Astrocyte of the hippocampus (primary cell): ENCODE measurements at regions not wholly inside any gene's neighbourhood (a gene's known extent, or its start where the extent isn't known, plus 50 kb on each side); places are given as distances from the start of the nearest gene placed in this dataset.

ENCODE experiments used
- DNase-seq: peaks from one replicate; pipeline ENCODE4 v3.0.0; 2011; ENCODE audit warnings: low read depth, low spot score

GRCh38 chr15:39497016-39497758 lies 83.7 kb upstream of the THBS1 start:
- no peak for DNase-seq

DNA sequence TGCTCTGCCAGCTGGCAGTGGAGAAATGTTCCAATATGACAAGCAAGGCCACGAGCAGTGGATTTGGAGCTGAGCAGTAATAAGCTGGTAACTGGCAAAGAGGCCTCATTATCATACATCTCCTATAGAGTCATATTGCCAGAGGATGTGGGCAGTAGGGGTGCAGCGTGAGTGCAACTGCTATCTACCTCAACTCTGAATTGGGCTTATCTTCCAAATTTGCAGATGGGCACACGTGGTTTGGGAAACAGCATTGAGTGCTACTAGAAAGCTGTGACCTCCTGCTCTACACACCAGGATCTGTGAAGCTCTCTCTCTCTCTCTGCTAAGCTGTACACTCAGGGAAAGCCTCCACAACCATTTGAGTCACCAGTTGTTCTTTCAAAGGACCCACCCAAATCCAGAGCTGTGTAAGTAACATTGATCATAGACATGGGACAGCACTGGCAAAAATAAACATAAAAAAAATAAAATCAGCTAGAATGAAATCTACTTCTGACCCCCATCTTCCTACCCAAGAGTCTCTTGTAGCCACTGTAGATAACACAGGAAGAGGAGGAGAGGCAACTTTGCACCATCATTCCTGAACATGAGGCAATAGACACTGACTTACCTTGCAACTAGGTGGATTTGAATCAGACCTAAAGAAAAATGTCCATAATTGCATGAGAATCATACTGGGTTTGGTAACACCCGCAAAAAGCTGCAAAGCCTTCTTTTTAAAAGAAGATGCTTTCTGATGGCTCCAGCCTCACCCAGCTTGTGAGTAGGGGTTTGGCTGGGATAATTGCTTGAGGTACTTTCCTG lies 82.9 kb upstream of the THBS1 start:
- DNase-seq = no peak

DNA sequence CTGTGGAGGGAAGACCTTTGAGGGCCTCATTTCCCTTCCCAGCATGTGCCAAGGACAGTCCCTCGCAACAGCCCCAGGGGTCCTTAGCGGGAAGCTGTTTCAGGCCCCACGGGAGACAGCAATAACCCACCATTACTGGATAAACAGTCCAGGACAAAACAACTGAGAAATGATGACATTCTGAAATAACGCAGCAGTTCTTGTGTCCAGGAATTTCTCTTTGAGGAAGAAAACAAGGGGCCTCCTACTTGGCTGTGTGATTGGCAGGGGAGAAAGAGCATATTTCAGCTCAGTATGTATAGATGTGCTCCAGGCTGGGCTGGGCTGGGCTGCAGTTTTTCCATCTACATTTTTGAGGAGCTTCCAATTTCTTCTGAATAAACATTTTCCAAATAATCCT lies 82.2 kb upstream of the THBS1 start:
- DNase-seq = no peak

GRCh38 chr15:39499042-39499441 lies 81.8 kb upstream of the THBS1 start:
- DNase-seq = no peak

- no peak for DNase-seq
These were observed 81.2 kb upstream of the THBS1 start for GRCh38 chr15:39499681-39500080.

DNA sequence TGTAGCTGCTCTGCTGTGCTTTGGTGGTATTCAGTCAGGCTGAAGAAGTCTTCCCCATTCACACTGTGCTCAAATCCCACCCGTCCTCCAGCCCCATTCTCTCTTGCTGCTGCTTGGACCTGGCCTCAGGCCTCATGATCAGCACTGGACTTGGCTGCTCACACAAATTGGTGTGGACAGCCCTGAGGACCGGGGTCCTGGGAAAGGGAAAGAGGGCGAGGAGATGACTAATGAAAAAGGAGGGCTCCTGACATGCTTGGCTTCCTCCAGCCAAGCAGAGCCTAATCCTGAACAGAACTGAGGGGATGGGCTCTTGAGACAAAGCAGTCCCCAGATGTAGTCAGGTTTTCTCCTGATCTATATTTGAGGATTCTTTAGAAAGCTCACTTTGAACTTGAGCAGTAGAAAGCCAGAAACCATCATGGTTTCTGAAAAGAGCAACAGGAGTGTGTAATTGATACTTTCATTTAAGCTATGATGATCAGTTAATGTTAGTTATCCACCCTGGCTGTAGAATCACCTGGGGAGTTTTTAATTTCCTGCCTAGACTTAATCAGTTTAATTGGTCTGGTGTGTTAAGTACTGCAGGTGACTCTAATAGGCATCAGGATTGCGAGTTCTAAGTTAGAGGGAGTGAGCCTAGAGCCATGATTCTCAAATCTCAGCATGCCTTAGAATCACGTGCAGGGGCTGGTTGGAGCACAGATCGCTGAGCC lies 79.4 kb upstream of the THBS1 start:
- no peak for DNase-seq

GRCh38 chr15:39502082-39502447 lies 78.8 kb upstream of the THBS1 start:
- DNase-seq = no peak

GRCh38 chr15:39502611-39503195 lies 78.2 kb upstream of the THBS1 start:
- DNase-seq = no peak

- no peak for DNase-seq
These were observed 77.4 kb upstream of the THBS1 start for GRCh38 chr15:39503526-39503925.

GRCh38 chr15:39504808-39505207 lies 76.1 kb upstream of the THBS1 start:
- DNase-seq = peak; percentile 67

DNA sequence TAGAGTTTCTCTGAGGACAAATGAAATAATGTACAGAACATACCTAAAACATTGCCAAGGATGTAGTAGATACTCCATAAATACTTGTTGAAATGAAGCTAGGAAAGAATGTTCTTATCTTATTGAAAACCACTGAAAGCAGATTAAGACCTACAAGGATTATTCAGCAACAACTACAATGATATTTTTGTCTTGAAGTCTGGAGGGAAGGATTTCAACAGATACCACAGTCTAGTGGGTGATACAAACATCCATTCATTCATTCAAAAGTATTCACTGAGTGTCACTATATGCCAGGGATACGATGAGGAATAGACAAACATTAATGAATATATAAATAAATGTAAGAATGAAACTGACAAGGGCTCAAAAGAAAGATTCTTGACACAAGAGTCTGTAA lies 74.7 kb upstream of the THBS1 start:
- peak; percentile 45 for DNase-seq

DNA sequence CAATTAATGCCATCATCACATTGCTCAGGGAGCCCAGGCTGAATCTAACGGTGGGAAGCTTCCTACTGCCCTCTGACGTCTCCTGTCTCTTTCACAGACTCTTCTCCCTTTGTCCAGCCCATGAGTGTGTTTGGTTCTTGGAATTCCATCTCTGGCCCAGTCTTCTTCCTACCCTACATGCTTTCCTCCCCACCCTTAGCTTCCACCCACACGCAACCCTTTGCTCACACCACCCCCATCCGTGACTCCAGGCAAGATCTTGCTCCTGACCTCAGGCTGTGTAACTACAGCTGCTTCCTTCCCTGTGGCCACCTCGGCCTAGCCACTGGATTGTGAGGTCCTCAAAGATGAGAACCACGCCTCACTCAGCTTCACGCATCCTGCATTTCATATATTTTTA lies 72.3 kb upstream of the THBS1 start:
- no peak for DNase-seq

- DNase-seq = no peak
These were observed 70.7 kb upstream of the THBS1 start for GRCh38 chr15:39510001-39510701.

- DNase-seq = peak; percentile 89
These were observed 69.6 kb upstream of the THBS1 start for GRCh38 chr15:39511000-39511915.

DNA sequence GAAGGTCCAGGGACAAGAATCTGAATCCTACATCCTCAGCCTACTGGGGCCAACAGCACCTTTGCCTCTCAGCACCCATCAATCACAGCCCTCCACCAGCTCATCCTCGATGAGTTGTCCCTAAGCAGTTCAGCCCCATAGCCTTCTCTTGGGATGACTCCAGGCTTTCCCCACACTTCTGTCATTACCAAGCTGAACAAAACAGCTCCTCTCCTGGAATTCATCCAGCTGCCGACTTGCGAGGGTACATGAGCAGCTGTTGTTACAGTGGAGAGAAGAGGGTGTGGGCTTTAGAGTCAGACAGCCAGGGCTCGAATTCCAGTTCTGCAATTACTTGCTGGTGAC lies 69.0 kb upstream of the THBS1 start:
- no peak for DNase-seq

DNA sequence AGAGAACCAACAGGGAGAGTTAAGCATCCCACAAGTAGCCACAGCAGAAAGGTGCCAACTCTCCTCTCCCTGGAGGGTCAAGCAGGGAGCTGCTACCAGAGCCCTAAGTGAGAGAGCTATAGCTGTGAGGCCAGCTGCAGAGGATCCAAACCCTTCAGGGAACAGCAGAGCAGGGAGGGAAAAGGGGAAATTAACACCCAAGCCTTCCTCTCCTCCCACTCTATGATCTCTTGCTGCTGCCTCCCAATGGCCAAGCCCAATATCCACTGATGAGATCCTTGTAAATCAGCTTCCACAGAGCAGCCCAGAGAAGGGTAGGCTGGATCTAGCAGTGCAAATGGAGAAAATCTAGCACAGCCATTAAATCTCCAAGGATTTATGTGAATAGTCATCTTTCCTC lies 68.2 kb upstream of the THBS1 start:
- DNase-seq = no peak

- DNase-seq = no peak
These were observed 66.9 kb upstream of the THBS1 start for GRCh38 chr15:39513936-39514335.

- no peak for DNase-seq
These were observed 65.9 kb upstream of the THBS1 start for GRCh38 chr15:39514933-39515332.

- no peak for DNase-seq
These were observed 65.1 kb upstream of the THBS1 start for GRCh38 chr15:39515765-39516164.

DNA sequence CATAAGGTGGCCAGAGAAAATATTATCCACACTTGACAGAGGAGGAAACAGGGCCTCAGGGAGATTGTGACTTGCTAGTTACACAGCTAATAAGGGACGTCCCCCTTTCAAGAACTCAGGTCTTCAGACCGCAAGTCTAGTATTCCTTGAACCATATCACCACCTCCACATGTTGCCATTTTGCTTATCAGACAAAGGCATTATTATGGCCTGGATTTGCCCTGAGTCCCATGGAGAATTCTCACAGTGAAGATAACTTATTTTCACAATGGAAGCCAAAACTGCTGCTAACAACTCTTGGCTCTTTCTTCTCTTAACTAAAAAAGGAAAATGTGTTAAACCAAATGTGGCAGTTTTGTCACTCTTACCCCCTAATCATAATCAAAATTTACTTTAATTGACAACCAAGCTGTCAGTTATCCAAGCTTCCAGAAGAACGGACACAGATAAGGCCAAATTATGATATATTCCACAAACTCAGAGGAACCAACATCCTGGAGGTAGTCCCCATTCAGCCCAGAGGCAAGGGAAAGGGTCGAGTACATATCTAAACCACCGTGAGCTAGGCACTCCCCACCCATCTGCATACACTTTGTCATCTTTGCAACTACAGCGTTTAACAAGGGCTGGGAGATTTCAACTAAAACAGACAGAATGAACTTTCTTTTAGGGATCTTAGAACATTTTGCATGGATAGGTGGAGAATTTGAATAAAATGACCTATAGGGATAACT lies 63.6 kb upstream of the THBS1 start:
- DNase-seq = no peak
